SJSA1 (cell line): ENCODE measurements at regions not wholly inside any gene's neighbourhood (a gene's known extent, or its start where the extent isn't known, plus 50 kb on each side); places are given as distances from the start of the nearest gene placed in this dataset.

Experiments
- DNase-seq, 2 experiments: peaks; one replicate each; pipeline ENCODE4 v3.0.0-alpha.2; 2015 to 2020; ENCODE audit warnings: low spot score in 2 of 2, low read depth in 1 of 2
- H3K27ac ChIP-seq: fragments of 250-450 bp; sonication (Bioruptor Pico); 2 replicates; pipeline ENCODE4 v1.5.1; 2020; ENCODE audit warnings: mild to moderate bottlenecking, moderate library complexity
- H3K27me3 ChIP-seq: fragments of 250-450 bp; sonication (Bioruptor Pico); replicated peaks from 2 replicates; pipeline ENCODE4 v1.5.1; 2020; ENCODE audit warnings: mild to moderate bottlenecking, moderate library complexity
- H3K36me3 ChIP-seq: fragments of 250-450 bp; sonication (Bioruptor Pico); 2 replicates; pipeline ENCODE4 v1.5.1; 2020; ENCODE audit warnings: mild to moderate bottlenecking
- H3K4me1 ChIP-seq: fragments of 250-450 bp; sonication (Bioruptor Pico); replicated peaks from 2 replicates; pipeline ENCODE4 v1.6.1; 2021; ENCODE audit warnings: mild to moderate bottlenecking
- H3K4me3 ChIP-seq: fragments of 250-450 bp; sonication (Bioruptor Pico); 2 replicates; pipeline ENCODE4 v1.5.1; 2020; ENCODE audit warnings: mild to moderate bottlenecking
- H3K9me3 ChIP-seq: fragments of 250-450 bp; sonication (Bioruptor Pico); replicated peaks from 2 replicates; pipeline ENCODE4 v1.5.1; 2020; ENCODE audit warnings: mild to moderate bottlenecking

DNA sequence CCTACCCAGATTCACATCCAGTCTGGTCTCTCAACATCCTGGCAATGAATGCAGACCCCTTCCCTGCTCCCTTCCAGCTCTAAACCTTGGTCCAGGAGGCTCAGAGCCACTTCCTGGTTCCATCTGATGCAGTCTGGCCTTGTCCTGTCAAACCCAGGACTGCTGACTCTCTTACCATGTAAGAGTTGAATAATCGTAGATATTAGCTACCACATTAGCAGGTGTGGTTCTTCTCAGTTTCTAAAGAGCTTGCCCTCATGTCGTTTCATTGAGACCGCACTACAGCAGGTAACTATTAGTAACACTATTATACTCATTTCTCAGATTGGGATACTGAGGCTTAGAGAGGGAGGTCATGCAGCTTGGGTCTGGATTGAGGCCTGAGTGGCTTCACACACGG, 133.3 kb downstream of the BOD1 start:
- H3K27me3 ChIP-seq, result no peaks in the 10 kb centered on the region
- H3K36me3 ChIP-seq, result no peaks in the 10 kb centered on the region
- no peak for DNase-seq
- H3K27ac ChIP-seq, result no peak overlapping the region
- H3K4me3 ChIP-seq, result no peak overlapping the region
- H3K4me1 ChIP-seq, result peaks cover 3% of the 10 kb centered on the region
- no peaks in the 10 kb centered on the region for H3K9me3 ChIP-seq

DNA sequence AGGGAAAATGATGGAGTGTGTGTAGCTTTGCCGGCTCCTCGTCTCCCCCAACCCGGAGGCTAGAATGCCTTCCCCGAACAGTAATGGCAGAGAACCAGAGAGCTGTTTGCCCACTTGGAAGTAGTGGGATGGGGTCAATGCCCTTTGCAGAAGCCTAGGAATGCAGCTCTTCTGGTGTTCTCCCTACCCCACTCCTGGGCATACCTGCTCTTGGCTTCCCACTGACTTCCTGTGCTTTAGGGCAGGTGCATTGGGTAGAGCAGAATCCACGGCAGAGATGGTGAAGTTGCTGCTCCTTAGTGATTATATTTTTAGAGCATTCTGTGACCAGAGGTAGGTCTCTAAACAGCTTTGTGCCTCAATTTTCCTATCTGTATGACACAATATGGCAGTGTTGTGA, 134.6 kb downstream of the BOD1 start:
- no peak for DNase-seq
- H3K36me3 ChIP-seq, result no peaks in the 10 kb centered on the region

DNA sequence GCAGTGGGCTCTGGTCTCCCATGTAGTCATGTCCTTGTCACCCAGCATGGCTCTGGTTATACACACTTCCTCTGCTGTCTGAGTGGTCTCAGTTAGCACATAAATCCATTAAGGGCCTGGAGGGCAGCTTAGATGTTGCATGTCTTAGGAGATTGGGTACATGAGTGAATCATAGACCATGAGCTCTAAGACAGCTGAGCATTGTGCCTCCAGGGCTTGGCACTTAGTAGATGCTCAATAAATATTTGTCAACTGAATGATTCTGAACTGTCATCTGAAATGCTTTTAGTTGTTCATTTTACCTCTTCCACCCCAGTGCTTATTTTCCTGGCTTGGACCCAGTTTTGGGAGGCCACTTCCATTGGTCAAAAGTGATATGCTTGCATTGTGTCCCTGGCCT, 135.6 kb downstream of the BOD1 start:
- no peak overlapping the region for H3K27ac ChIP-seq
- H3K36me3 ChIP-seq, result no peaks in the 10 kb centered on the region
- no peak for DNase-seq
- no peaks in the 10 kb centered on the region for H3K9me3 ChIP-seq
- H3K4me3 ChIP-seq, result no peak overlapping the region
- peaks cover 14% of the 10 kb centered on the region for H3K4me1 ChIP-seq
- no peaks in the 10 kb centered on the region for H3K27me3 ChIP-seq

More for the DNA sequence above, 134.6 kb downstream of the BOD1 start:
- Histone ChIP-seq H3K27ac (no peak overlapping the region), H3K9me3 (no peaks in the 10 kb centered on the region), H3K4me1 (peaks cover 14% of the 10 kb centered on the region), H3K4me3 (no peak overlapping the region), H3K27me3 (no peaks in the 10 kb centered on the region)

DNA sequence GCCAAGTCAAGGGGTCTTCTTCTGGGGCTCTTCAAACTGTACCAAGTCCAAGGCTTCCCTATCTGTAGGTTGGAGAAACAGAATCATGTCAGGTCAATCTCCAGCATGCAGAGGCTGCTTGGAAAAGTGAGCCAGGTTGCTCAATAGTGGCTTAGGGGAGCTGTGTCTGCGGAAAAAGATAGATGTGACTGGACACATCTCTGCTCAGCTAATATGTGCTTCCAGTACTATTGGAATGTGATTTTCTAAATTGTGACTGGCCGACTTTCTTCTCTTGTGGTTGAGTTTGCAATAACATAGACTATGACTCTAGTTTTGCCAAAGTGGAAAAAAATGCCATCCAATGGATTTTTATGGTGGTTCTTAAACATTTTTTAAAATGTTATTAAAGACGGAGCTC, 136.7 kb downstream of the BOD1 start:
- Histone ChIP-seq H3K4me1 (peaks cover 23% of the 10 kb centered on the region), H3K4me3 (no peak overlapping the region), H3K27ac (no peak overlapping the region), H3K27me3 (no peaks in the 10 kb centered on the region), H3K9me3 (no peaks in the 10 kb centered on the region), H3K36me3 (no peaks in the 10 kb centered on the region)
- DNase-seq, result no peak

DNA sequence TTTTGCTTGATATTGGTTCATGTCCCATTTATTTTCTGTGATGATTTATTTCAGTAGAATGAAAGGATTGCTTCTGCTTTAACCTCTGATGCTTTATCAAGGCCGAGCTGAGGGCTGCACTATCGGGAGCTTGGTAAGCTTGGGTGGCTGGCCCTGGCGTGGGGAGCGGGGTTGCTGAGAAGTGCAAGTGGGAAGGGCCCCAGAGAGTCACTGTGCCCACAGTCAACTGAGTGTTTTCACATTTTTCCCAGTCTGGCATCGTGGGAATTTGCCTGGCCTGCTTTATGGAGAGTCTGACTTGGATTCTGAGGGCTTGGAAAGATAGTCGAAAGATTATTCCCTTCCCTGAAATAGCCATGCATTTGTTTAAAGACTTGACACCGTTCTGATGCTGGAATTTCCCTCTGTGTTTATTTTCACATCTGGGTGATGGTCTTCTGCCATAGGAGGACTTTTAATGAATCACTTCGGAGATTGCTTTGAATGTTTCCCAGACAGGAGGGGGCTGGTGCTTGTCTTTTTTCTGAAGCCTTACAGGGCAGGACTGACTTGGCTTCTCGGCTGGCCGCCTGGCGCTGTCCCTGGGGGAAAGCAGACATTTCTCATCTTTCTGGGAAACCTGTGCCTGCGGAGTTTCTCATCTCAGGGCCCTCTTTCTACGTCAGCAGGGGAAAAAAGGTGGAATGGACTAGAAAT, 139.0 kb downstream of the BOD1 start:
- peak overlapping the region; percentile 11 for H3K27ac ChIP-seq
- peak; percentile 74 to 77 for DNase-seq
- peaks cover 40% of the 10 kb centered on the region for H3K4me1 ChIP-seq
- H3K4me3 ChIP-seq, result no peak overlapping the region
- H3K9me3 ChIP-seq, result no peaks in the 10 kb centered on the region
- no peaks in the 10 kb centered on the region for H3K36me3 ChIP-seq
- H3K27me3 ChIP-seq, result no peaks in the 10 kb centered on the region

DNA sequence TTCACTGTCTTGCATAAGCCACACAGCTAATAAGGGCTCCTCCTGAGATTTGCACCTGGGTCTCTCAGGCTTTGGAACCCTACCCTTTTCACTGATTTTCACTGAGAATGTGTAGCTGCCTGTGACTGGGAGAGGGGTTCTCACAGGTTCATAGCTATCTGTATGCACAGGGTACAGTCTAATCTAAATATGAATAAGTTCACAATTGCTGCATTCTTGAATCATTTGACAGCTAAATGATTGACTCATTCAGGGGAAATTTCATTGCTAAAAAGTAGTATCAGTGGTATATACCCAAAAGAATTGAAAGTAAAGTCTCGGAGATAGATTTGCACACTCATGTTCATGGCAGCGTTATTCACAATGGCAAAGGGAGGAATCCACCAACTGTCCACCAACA, 140.7 kb downstream of the BOD1 start:
- Histone ChIP-seq H3K27ac (no peak overlapping the region), H3K9me3 (no peaks in the 10 kb centered on the region), H3K36me3 (no peaks in the 10 kb centered on the region), H3K4me1 (peaks cover 51% of the 10 kb centered on the region), H3K4me3 (no peak overlapping the region), H3K27me3 (no peaks in the 10 kb centered on the region)
- DNase-seq, result no peak

DNA sequence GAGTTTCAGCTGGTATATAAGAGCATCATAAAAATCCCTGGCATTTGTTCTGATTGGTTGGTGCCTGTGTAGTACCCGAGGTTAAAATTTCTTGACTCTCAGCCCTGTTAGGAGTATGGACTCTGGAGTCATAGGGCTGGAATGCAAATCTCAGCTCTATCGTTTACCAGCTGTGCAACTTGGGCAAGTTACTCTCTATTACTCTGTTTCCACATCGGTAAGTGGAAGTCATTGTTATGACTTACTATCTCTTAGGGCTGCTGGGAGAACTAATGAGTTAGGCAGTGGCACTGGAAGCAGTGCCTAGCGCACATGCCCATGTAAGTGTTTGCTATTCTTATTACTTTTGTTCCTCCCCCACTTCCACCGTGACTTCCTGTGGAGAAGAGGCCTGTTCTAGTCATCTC, 141.6 kb downstream of the BOD1 start:
- DNase-seq, result peak in 1 of 2 experiments; percentile 44
- H3K4me3 ChIP-seq, result no peak overlapping the region
- no peaks in the 10 kb centered on the region for H3K36me3 ChIP-seq
- H3K27me3 ChIP-seq, result no peaks in the 10 kb centered on the region
- H3K4me1 ChIP-seq, result peaks cover 51% of the 10 kb centered on the region
- no peak overlapping the region for H3K27ac ChIP-seq
- H3K9me3 ChIP-seq, result no peaks in the 10 kb centered on the region

DNA sequence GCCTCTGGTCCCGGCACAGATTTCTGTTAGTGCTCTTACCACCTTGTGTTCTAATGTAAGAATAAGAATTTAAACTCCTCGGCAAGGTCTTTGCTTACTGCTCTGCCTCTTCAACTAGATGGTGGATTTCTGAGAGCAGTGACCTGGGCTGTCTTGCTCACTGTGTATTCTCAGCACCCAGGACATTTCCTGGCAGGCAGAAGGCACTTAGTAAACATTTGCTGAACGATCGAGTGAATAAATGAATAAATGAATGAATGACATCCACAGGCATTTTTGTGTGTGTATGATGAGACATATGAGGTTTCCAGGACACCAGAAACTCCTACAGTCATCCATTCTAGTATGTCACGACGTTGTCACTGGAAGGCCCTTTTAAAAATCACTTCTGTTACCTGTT, 143.2 kb downstream of the BOD1 start:
- Histone ChIP-seq H3K4me1 (peaks cover 50% of the 10 kb centered on the region), H3K4me3 (no peak overlapping the region), H3K27me3 (no peaks in the 10 kb centered on the region), H3K9me3 (no peaks in the 10 kb centered on the region), H3K27ac (peak overlapping the region; percentile 33), H3K36me3 (no peaks in the 10 kb centered on the region)
- DNase-seq, result no peak

DNA sequence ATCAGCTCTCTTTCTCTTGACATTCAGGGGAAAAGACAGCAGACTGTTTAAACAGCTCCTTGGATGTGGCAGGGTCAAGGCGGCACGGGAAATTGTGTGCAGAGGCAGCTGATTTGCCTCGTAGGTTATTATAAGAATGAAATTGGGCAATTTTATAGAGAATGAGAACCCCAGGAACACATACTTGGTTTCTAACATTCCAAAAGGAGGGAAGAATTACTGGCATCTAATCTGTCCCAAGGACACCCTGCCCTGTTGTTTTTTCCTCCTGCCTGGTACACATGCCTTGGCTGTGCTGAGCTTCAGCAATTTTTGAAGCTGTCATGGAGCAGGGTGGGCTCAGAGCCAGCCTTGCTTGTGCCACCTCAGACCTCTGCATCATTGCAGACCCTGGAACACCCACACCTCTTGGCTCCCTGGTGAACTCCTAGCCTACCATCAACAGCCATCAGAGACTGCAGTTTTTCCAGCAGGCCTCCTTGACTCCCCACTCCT, 143.6 kb downstream of the BOD1 start:
- Histone ChIP-seq H3K4me1 (peaks cover 45% of the 10 kb centered on the region), H3K4me3 (no peak overlapping the region)

DNA sequence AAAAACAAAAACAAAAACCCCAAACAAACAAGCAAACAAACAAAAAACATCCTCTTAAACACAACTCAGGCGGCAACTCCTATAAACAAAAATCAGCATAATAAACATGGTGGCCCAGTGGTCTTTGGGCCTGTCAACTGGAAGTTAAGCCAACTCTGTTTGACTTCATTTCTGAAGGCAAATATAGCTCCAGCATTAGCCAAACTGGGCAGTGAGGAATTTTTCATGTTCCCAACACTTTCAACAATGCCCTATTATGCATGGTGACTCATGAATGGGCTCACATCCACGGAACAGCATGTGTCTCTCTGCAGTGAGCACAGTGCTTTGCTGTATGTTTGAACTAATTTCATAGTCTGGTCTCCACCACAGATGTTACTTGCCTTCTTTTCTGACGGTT, 143.9 kb upstream of the STC2 start:
- DNase-seq, result peak; percentile 86
- Histone ChIP-seq H3K36me3 (no peaks in the 10 kb centered on the region), H3K4me1 (peaks cover 38% of the 10 kb centered on the region), H3K27ac (peak overlapping the region; percentile 33), H3K27me3 (no peaks in the 10 kb centered on the region), H3K9me3 (no peaks in the 10 kb centered on the region), H3K4me3 (no peak overlapping the region)

More for the DNA sequence above, 143.6 kb downstream of the BOD1 start:
- Histone ChIP-seq H3K9me3 (no peaks in the 10 kb centered on the region), H3K27me3 (no peaks in the 10 kb centered on the region), H3K36me3 (no peaks in the 10 kb centered on the region), H3K27ac (peak overlapping the region; percentile 33)
- no peak for DNase-seq

DNA sequence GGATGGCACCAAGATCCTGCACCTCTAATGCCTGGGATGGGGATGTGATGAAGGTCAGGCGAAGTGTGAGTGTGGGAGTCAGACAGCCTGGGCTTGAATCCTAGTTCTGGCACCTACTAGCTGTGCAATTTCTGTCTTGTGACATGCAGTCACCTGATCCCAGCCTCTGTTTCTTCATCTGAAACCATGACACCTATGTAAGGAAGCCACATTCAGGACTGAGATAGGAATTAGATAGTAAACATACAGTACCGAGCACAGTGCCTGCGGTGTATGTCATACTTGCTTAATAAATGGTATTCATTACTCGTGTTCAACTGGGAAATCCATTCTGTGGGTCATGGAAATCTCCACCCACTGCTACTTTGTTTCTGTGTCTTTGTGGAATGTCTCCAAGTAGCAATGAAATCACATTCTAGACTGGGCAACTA, 140.6 kb upstream of the STC2 start:
- no peaks in the 10 kb centered on the region; the same call in 1 of the 2 replicates for H3K27me3 ChIP-seq
- H3K27ac ChIP-seq, result no peak overlapping the region
- H3K4me3 ChIP-seq, result no peak overlapping the region
- H3K36me3 ChIP-seq, result no peaks in the 10 kb centered on the region
- H3K4me1 ChIP-seq, result peaks cover 24% of the 10 kb centered on the region
- peaks cover 20% of the 10 kb centered on the region for H3K9me3 ChIP-seq
- DNase-seq, result no peak

DNA sequence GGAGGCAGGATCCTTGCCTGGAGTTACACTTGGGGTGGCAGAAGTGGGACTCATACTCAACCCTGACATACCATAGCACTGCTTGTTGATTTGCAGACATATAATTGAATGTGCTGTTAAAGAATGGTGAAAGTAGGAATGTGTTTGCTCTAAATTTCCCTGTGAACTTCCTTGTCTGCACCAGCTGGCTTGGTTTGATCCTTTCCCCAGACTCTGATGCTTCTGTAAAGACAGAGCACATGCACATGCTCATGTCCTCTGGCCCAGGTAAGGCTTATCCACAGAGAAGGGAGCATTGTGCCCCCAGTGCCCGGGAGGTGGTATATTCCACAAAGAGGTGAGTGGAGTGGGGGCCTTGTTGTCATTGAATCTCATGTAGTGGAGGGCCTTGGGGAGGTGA, 138.0 kb upstream of the STC2 start:
- no peak overlapping the region for H3K27ac ChIP-seq
- H3K9me3 ChIP-seq, result peaks cover 20% of the 10 kb centered on the region
- DNase-seq, result no peak
- H3K36me3 ChIP-seq, result no peaks in the 10 kb centered on the region
- H3K4me1 ChIP-seq, result no peaks in the 10 kb centered on the region
- no peaks in the 10 kb centered on the region; the same call in 1 of the 2 replicates for H3K27me3 ChIP-seq
- H3K4me3 ChIP-seq, result no peak overlapping the region

DNA sequence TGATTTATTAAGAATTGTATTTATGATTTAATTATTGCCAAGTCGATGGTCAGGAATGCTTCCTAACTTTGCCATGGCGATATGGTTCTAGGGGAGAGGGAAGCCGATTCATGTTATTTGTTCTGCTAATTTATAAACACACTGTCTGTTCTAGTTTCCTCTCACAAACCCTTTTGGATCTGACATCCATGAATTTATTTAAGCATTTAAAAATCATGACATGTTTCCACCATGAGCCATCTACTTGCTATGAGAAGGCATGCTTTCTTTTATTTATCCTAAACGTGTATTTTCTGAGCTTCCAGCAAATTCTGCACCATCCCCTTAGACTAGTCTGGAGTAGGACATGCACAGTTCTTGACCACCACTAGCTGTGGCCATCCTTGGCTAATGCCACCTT, 136.6 kb upstream of the STC2 start:
- Histone ChIP-seq H3K4me3 (no peak overlapping the region), H3K9me3 (peaks cover 20% of the 10 kb centered on the region), H3K27ac (no peak overlapping the region), H3K4me1 (no peaks in the 10 kb centered on the region), H3K27me3 (no peaks in the 10 kb centered on the region; the same call in 1 of the 2 replicates), H3K36me3 (no peaks in the 10 kb centered on the region)
- no peak for DNase-seq

DNA sequence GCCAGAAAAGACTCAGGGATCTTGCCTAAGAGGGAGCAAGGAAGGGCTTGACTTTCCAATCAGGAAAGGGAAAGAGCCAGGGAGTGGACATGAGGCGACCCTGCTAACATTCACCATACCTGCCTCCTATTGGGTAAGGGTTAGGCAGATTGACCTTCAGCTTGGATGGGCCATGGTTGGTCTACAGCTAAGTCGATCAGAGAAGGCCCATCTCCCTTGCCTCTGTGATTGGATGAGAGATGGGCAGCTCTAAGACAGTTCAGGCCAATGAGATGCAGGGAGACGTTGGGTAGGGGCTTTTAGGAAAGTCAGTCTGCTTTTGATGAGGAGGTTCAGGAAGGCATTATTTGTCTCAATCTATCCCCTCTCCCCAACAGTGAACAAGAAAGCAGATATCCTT, 135.0 kb upstream of the STC2 start:
- Histone ChIP-seq H3K36me3 (no peaks in the 10 kb centered on the region), H3K27ac (no peak overlapping the region), H3K27me3 (no peaks in the 10 kb centered on the region; the same call in 1 of the 2 replicates), H3K4me3 (no peak overlapping the region), H3K4me1 (no peaks in the 10 kb centered on the region), H3K9me3 (peaks cover 20% of the 10 kb centered on the region)
- DNase-seq, result no peak
